GM12892 (cell line): ENCODE measurements at regions not wholly inside any gene's neighbourhood (a gene's known extent, or its start where the extent isn't known, plus 50 kb on each side); places are given as distances from the start of the nearest gene placed in this dataset.

Experiments
- POLR2A ChIP-seq: IDR thresholded peaks from 2 replicates; pipeline ENCODE4 v1.6.1; 2011; ENCODE audit warnings: low read depth, low read length, control low read depth
- POLR2AphosphoS5 ChIP-seq: IDR thresholded peaks from 2 replicates; pipeline ENCODE4 v1.6.1; 2011; ENCODE audit warnings: low read depth, low read length, control low read depth
- TAF1 ChIP-seq: IDR thresholded peaks from 2 replicates; pipeline ENCODE4 v1.6.1; 2011; ENCODE audit warnings: low read depth, mild to moderate bottlenecking, control low read depth, low read length, borderline replicate concordance

DNA sequence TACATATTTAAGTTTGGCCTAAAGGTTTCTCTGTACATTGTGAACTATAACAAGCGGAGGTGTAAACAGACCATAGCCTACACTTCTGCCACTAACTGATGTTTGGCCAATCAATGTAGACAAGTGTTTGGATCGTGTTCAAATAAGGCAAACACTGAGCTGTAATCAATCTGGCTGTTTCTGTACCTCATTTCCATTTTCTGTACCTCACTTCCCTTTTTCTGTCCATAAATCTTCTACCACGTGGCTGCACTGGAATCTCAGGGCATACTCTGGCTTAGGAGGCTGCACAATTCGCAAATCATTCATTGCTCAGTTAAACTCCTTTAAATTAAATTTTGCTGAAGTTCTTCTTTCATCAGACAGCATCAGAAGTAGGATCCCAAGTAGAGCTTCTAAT lies 140.9 kb downstream of the SLC25A46 start:
- TF ChIP-seq POLR2AphosphoS5 (no peak), POLR2A (no peak), TAF1 (no peak)
